ENCODE measurements at regions not wholly inside any gene's neighbourhood (a gene's known extent, or its start where the extent isn't known, plus 50 kb on each side); places are given as distances from the start of the nearest gene placed in this dataset.
A peak's percentile ranks its signal among the peaks of the same experiment; 100 is the strongest.

DNA sequence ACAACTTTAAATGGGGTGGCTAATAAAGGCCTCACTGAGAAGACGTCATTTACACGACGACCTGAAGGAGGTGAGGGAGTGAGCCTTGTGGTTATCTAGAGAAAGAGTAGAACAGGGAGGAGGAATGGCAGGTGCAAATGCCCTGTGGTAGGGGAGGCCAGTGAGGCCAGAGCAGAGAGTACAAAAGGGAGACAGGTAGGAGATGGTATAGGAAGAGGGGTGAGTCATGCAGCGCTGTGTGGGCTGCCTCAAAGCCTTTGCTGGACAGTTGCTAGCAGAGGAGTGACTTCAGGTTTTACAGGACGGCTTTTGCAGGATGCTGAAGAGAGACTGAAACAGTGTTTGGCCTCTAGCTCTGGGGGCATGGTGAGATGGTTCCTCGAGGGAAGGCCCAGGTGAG is 116.0 kb downstream of the IER5 start:
- ChIA-PET CTCF (interaction anchor here (0.7 kb wide), 1 partner anchor 438 kb away, joined by 4 read pairs; no protein-coding TSS in a partner anchor), POLR2A (no interaction called here)
- Histone ChIP-seq H3K27ac (ENCODE audit: extremely low read depth, low read depth, low read length) (no peak overlapping the region), H3K36me3 (ENCODE audit: control insufficient read depth in 2 of 2, insufficient read depth in 1 of 2, low read length in 2 of 2) (no peaks in the 10 kb centered on the region), H3K4me1 (ENCODE audit: control insufficient read depth, insufficient read depth, low read length) (no peaks in the 10 kb centered on the region), H3K9me3 (ENCODE audit: control insufficient read depth, insufficient read depth, low read depth, low read length) (no peaks in the 10 kb centered on the region), H3K4me3 (ENCODE audit: low read depth, low read length) (no peak overlapping the region)
- TF ChIP-seq ZNF76 (tag by site-specific recombination; IDR thresholded peaks at IDR 0.05; ENCODE audit: borderline replicate concordance, low read depth) (no peak), ZNF623 (tag by site-specific recombination; IDR thresholded peaks at IDR 0.05) (peak; percentile 91)

DNA sequence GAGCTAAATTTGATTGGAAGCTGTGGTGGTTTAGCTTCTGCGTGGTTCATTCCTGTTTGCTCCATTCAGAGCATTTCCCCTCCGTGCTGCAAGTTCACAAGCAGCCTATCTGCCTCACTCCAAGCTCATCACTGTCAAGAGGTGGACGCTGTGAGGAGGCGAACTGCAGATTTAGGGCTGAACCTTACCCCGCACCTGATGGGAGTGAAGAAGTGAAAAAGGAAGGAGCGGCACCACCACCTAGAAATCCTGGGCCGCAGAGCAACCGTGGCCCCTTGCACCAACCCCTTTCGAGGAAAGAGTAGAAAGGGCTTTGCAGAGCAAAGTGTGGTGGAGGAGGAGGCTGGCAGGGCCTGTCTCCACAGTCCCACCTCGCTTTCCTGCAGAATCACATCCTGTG is 117.4 kb downstream of the IER5 start:
- ChIA-PET POLR2A (no interaction called here), CTCF (no interaction called here)
- H3K4me1 ChIP-seq (ENCODE audit: control insufficient read depth, insufficient read depth, low read length): no peaks in the 10 kb centered on the region
- H3K27ac ChIP-seq (ENCODE audit: extremely low read depth, low read depth, low read length): no peak overlapping the region
- no peaks in the 10 kb centered on the region for H3K36me3 ChIP-seq (ENCODE audit: control insufficient read depth in 2 of 2, insufficient read depth in 1 of 2, low read length in 2 of 2)
- no peak for TF ChIP-seq OVOL3 (tag by site-specific recombination; IDR thresholded peaks at IDR 0.05)
- no peak for TF ChIP-seq MZF1 (tag by site-specific recombination; IDR thresholded peaks at IDR 0.05; ENCODE audit: borderline replicate concordance)
- H3K4me3 ChIP-seq (ENCODE audit: low read depth, low read length): no peak overlapping the region
- H3K9me3 ChIP-seq (ENCODE audit: control insufficient read depth, insufficient read depth, low read depth, low read length): no peaks in the 10 kb centered on the region

DNA sequence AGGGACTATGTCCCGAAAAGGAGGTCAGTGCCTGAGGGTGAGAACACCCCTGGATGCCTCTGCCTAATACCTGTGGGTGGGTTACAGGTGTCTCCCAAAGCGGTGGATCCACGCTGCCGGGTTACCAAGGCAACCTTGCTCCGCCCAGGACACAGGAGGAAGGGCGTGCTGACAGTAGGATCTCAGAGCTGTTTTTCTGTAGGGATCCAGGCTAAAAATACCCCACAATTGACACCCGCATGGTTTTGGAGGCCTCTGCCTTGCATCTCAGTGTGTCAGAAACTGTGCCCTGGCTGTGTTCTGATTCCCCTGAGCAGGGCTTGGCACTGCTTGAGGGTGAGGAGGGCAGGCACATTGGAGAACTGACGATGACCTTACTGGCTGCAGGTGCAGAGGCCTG is 118.0 kb downstream of the IER5 start:
- CTCF ChIA-PET: interaction anchor here (0.7 kb wide), 1 partner anchor 38 kb away, joined by 3 read pairs; no protein-coding TSS in a partner anchor
- no peaks in the 10 kb centered on the region for H3K4me1 ChIP-seq (ENCODE audit: control insufficient read depth, insufficient read depth, low read length)

More for the DNA sequence above, 118.0 kb downstream of the IER5 start:
- Histone ChIP-seq H3K36me3 (ENCODE audit: control insufficient read depth in 2 of 2, insufficient read depth in 1 of 2, low read length in 2 of 2) (no peaks in the 10 kb centered on the region), H3K27ac (ENCODE audit: extremely low read depth, low read depth, low read length) (no peak overlapping the region), H3K9me3 (ENCODE audit: control insufficient read depth, insufficient read depth, low read depth, low read length) (no peaks in the 10 kb centered on the region), H3K4me3 (ENCODE audit: low read depth, low read length) (no peak overlapping the region)
- POLR2A ChIA-PET: no interaction called here
- TF ChIP-seq, protein P1, sequence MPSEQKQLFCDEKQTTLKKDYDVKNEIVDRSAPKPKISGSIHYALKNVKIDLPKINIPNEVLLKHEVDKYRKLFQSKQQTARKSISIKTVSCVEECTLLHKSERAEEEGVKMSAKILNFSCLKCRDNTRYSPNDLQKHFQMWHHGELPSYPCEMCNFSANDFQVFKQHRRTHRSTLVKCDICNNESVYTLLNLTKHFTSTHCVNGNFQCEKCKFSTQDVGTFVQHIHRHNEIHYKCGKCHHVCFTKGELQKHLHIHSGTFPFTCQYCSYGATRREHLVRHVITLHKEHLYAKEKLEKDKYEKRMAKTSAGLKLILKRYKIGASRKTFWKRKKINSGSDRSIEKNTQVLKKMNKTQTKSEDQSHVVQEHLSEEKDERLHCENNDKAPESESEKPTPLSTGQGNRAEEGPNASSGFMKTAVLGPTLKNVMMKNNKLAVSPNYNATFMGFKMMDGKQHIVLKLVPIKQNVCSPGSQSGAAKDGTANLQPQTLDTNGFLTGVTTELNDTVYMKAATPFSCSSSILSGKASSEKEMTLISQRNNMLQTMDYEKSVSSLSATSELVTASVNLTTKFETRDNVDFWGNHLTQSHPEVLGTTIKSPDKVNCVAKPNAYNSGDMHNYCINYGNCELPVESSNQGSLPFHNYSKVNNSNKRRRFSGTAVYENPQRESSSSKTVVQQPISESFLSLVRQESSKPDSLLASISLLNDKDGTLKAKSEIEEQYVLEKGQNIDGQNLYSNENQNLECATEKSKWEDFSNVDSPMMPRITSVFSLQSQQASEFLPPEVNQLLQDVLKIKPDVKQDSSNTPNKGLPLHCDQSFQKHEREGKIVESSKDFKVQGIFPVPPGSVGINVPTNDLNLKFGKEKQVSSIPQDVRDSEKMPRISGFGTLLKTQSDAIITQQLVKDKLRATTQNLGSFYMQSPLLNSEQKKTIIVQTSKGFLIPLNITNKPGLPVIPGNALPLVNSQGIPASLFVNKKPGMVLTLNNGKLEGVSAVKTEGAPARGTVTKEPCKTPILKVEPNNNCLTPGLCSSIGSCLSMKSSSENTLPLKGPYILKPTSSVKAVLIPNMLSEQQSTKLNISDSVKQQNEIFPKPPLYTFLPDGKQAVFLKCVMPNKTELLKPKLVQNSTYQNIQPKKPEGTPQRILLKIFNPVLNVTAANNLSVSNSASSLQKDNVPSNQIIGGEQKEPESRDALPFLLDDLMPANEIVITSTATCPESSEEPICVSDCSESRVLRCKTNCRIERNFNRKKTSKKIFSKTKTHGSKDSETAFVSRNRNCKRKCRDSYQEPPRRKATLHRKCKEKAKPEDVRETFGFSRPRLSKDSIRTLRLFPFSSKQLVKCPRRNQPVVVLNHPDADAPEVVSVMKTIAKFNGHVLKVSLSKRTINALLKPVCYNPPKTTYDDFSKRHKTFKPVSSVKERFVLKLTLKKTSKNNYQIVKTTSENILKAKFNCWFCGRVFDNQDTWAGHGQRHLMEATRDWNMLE (tag by site-specific recombination; conservative IDR thresholded peaks at IDR 0.05; ENCODE audit: low read depth): no peak
- TF ChIP-seq WT1 (tag by site-specific recombination; IDR thresholded peaks at IDR 0.05) (no peak), MYNN (tag by site-specific recombination; IDR thresholded peaks at IDR 0.05; ENCODE audit: borderline replicate concordance) (no peak), ZNF223 (tag by site-specific recombination; IDR thresholded peaks at IDR 0.05) (no peak), HOXC10 (CRISPR knock-in tag; IDR thresholded peaks at IDR 0.05) (no peak), SP7 (tag by site-specific recombination; IDR thresholded peaks at IDR 0.05) (no peak)
- TF ChIP-seq, protein P2, sequence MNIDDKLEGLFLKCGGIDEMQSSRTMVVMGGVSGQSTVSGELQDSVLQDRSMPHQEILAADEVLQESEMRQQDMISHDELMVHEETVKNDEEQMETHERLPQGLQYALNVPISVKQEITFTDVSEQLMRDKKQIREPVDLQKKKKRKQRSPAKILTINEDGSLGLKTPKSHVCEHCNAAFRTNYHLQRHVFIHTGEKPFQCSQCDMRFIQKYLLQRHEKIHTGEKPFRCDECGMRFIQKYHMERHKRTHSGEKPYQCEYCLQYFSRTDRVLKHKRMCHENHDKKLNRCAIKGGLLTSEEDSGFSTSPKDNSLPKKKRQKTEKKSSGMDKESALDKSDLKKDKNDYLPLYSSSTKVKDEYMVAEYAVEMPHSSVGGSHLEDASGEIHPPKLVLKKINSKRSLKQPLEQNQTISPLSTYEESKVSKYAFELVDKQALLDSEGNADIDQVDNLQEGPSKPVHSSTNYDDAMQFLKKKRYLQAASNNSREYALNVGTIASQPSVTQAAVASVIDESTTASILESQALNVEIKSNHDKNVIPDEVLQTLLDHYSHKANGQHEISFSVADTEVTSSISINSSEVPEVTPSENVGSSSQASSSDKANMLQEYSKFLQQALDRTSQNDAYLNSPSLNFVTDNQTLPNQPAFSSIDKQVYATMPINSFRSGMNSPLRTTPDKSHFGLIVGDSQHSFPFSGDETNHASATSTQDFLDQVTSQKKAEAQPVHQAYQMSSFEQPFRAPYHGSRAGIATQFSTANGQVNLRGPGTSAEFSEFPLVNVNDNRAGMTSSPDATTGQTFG (tag by site-specific recombination; IDR thresholded peaks at IDR 0.05; ENCODE audit: borderline replicate concordance): no peak
